Fibroblast of villous mesenchyme (primary cell): ENCODE measurements at regions not wholly inside any gene's neighbourhood (a gene's known extent, or its start where the extent isn't known, plus 50 kb on each side); places are given as distances from the start of the nearest gene placed in this dataset.

Experiments
- DNase-seq: peaks from one replicate; pipeline ENCODE4 v3.0.0-alpha.2; 2010; ENCODE audit warnings: low read depth
- H3K4me3 ChIP-seq: 2 replicates; pipeline ENCODE4 v1.5.1; 2011; ENCODE audit warnings: low read depth, mild to moderate bottlenecking, low read length
- TF ChIP-seq, protein P1 (sequence below): IDR thresholded peaks from 2 replicates; pipeline ENCODE4 v1.5.1; 2012; ENCODE audit warnings: low read depth, mild to moderate bottlenecking, low read length; ENCODE audit not compliant: insufficient read depth

- TF ChIP-seq, protein P1, sequence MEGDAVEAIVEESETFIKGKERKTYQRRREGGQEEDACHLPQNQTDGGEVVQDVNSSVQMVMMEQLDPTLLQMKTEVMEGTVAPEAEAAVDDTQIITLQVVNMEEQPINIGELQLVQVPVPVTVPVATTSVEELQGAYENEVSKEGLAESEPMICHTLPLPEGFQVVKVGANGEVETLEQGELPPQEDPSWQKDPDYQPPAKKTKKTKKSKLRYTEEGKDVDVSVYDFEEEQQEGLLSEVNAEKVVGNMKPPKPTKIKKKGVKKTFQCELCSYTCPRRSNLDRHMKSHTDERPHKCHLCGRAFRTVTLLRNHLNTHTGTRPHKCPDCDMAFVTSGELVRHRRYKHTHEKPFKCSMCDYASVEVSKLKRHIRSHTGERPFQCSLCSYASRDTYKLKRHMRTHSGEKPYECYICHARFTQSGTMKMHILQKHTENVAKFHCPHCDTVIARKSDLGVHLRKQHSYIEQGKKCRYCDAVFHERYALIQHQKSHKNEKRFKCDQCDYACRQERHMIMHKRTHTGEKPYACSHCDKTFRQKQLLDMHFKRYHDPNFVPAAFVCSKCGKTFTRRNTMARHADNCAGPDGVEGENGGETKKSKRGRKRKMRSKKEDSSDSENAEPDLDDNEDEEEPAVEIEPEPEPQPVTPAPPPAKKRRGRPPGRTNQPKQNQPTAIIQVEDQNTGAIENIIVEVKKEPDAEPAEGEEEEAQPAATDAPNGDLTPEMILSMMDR = no peak
- DNase-seq = no peak
These were observed 105.6 kb upstream of the DAPK1 start for GRCh38 chr9:87392086-87392485.

DNA sequence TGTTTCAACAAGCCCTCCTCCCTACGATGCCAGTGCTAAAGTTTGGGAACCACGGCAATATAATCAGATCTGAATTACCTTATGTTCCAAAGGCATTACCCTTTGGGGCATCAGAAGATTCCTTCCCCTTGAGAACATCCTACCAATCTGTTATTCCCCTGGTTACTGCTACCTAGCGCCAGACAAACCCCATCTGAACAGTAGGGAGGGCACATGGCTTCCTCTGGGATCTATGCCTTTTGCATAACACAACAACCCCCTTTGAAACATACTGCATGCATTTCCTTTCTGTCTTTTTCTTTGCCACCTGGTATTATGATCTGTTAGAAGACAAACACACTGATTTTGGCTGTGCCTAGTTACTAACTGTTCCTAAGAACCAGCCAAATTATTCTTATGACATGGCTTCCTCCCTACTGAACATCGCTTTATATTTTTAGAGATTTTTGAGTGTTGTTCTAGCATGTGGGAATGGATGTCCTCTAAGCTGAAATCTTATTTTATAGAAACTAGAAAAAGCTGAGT is 103.9 kb upstream of the DAPK1 start:
- no peak for DNase-seq
- H3K4me3 ChIP-seq = no peak overlapping the region
- TF ChIP-seq, protein P1 = no peak

More at GRCh38 chr9:87392086-87392485, 105.6 kb upstream of the DAPK1 start:
- no peak overlapping the region for H3K4me3 ChIP-seq

GRCh38 chr9:87395804-87396479 is 101.7 kb upstream of the DAPK1 start:
- no peak for DNase-seq
- no peak overlapping the region for H3K4me3 ChIP-seq
- TF ChIP-seq, protein P1 = no peak

DNA sequence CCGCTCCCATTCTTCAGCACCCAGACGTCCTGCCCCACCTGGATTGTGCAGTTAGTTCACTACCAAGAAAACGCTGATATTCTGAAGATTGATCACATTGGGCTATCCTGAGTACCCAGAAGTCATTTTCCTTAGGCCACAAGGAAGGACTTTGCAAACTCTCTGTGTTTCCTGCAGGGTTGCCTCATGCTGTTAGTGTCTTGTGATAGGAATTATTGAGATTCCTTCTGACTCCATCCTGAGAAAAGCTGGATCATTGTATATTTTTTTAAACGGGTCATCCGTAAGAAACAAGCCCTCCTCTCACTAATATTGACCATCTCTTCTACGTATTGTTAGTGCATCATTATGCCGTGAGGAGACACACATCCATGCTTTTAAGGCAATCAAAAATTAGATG is 96.0 kb upstream of the DAPK1 start:
- H3K4me3 ChIP-seq = no peak overlapping the region
- DNase-seq = no peak
- TF ChIP-seq, protein P1 = no peak

DNA sequence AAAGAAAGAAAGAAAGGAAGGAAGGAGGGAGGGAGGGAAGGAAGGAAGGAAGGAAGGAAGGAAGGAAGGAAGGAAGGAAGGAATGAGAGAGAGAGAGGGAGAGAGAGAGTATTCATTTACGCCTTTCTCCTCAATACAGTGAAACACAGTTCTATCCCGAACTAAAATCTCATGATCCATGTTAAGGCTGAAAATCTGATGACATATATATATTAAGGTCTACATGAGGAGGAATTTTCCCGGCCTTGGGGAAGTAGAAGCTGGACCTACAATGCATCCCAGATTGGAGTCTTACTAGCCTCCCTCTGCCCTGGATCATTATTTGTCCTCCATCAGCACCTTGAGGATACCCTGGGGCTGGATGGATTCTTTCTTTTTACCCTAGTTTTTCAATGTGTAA is 95.1 kb upstream of the DAPK1 start:
- DNase-seq = no peak
- no peak overlapping the region for H3K4me3 ChIP-seq
- TF ChIP-seq, protein P1 = no peak

- no peak overlapping the region for H3K4me3 ChIP-seq
- peak; percentile 67 for DNase-seq
- TF ChIP-seq, protein P1 = no peak
These were observed 91.8 kb upstream of the DAPK1 start for GRCh38 chr9:87405677-87406542.
